HG03196 (cell line): ENCODE measurements at regions not wholly inside any gene's neighbourhood (a gene's known extent, or its start where the extent isn't known, plus 50 kb on each side); places are given as distances from the start of the nearest gene placed in this dataset.

ENCODE experiments used
- ATAC-seq: cut with Tn5 transposase; IDR thresholded peaks from one replicate; pipeline ENCODE4 v1.9.1; 2021; ENCODE audit not compliant: unreplicated experiment

GRCh38 chr7:155138204-155138603 lies 68.1 kb downstream of the HTR5A start:
- no peak for ATAC-seq

- no peak for ATAC-seq
These were observed 71.4 kb downstream of the HTR5A start for GRCh38 chr7:155141562-155141961.

DNA sequence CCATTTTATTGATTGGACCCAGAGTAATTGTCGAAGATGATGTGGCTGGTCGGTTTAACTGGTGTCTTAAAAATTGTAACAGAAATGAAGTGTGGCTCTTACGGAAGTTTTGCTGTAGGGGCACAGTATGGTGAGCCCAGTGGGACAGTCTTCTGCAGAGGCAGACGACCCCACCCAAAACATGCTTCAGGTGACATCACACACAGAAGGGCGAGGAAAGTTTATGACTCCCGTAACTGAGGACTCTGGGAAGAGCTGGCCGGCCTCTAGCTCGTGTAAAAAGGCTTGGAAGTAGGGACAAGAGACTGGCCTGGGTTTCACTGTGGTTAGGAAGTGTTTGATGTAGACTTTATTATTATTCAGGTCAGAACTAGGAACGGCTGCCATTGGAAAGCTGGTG lies 73.3 kb downstream of the HTR5A start:
- ATAC-seq = no peak

GRCh38 chr7:155144371-155144770 lies 74.2 kb downstream of the HTR5A start:
- no peak for ATAC-seq

GRCh38 chr7:155145477-155146255 lies 75.5 kb downstream of the HTR5A start:
- ATAC-seq = no peak

- ATAC-seq = no peak
These were observed 77.0 kb downstream of the HTR5A start for GRCh38 chr7:155147172-155147571.

- ATAC-seq = no peak
These were observed 77.5 kb downstream of the HTR5A start for GRCh38 chr7:155147624-155148023.

GRCh38 chr7:155153676-155154075 lies 83.6 kb downstream of the HTR5A start:
- ATAC-seq = no peak

DNA sequence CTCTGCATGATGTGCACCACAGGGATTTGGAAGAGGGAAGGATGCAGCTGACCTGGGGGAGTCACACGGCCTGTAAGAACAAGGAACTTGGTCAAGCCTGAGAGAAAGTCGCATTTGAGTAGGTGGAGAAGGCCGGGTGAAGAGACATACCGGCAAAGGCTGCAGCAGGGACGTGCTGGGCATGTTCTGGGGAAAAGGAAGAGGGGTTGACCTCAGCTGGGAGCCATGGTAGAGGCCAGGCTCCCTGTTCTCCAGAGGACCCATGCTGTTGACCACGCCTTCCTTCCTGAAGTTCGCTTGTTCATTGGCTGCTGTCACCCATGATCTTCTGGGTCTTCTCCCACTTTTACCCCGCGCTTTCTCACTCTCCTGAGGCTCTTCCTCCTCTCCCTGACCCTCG lies 84.5 kb downstream of the HTR5A start:
- ATAC-seq = no peak

GRCh38 chr7:155161690-155162089 lies 91.6 kb downstream of the HTR5A start:
- ATAC-seq = no peak

DNA sequence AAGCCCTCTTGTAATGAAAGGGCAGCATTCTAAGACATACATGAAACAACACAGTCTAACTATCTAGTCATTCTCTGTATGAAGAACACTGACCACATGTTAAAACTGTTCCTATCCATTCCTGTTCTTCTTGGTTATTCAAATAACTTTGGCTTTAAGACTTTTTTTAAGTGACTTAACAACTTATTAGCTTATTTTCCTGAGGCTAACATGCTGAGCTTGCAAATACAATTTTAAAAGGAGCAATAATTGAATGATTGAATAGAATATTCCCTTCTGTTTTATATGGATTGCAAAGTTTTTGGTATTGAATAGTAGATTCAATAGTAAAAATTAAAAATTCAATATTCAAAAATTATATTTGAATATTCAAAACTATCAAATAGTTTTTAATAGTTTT lies 92.3 kb downstream of the HTR5A start:
- ATAC-seq = no peak

GRCh38 chr7:155163696-155164095 lies 93.6 kb downstream of the HTR5A start:
- ATAC-seq = no peak

DNA sequence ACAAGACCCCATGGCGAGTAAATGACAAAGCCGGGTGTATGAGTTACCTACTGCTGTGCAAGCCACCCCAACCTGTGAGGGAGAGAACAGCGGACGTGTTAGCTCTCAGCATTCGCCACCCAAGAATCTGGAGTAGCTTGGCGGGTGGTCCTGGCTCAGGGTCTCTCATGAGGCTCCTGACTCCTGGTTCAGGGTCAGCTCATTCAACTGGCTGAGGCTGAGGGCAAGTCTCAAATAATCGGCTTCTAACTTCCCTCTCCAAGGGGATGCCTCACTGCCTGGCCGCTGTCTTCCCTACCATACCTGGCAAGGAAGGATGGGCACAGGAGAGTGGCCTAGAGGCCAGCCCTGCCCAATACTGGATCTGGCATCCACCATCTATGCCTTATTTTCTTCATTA lies 94.2 kb downstream of the HTR5A start:
- no peak for ATAC-seq

GRCh38 chr7:155166108-155166507 lies 96.0 kb downstream of the HTR5A start:
- no peak for ATAC-seq

DNA sequence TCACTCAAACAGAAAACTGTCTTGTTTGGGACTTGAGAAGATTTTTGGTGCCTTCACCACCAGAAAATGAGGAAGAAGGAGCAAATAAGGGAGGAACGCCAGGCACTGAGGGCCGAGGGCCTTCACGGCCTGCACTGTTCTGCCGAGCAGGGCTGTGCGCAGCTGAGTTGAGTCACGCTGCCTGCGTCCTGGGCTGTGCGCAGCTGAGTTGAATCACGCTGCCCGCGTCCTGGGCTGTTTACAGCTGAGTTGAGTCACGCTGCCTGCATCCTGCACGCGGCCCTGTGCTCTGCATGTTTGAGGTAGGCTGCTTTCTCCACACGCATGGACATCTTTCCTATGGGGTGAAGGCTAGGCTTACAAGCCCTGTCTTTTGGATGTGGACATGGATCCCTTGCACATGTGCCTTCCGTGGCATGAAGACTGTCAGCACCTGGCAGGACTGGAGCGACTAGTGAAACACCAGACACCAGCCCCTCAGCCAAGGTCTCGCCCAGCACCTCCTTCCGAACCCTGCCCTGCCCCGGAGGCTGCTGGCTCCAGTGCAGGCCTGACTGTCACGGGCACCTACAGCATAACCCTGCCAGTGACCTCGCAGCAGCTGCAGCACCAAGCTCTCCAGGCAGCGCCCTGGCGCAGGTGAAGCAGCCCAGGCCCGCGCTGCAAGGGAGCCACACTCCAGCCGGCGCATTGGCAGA lies 96.7 kb downstream of the HTR5A start:
- ATAC-seq = no peak

DNA sequence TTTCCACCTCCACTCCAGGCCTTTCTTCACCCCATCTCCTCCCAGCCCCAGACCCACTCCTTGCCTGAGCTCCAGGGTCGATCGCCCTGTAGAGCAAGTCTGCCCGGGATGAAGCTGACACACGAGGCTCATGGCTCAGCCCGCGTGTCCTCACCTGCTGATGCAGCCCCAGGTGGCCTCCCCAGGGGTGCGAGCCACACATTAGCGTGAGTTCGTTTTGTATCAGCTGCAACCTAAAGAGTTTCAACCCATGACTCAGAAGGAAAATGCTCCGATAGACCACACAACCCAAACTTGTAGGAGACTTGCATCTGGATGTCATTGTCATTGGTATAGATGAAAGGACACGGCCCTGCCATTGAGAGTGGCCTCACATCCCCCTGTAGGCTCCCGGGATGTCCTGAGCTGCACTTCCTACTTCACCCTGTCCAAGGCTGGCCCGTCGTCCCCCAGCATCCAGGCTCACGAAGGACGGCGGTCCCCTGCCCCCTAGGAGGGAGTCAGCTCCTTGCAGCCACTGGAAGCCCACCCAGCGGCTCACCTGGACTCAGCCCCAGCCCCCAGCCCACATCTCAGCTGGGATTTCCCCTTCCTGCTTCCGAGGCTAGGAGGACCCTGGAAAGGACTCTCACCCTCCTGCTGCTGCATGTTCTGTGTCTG lies 97.7 kb downstream of the HTR5A start:
- ATAC-seq = no peak

DNA sequence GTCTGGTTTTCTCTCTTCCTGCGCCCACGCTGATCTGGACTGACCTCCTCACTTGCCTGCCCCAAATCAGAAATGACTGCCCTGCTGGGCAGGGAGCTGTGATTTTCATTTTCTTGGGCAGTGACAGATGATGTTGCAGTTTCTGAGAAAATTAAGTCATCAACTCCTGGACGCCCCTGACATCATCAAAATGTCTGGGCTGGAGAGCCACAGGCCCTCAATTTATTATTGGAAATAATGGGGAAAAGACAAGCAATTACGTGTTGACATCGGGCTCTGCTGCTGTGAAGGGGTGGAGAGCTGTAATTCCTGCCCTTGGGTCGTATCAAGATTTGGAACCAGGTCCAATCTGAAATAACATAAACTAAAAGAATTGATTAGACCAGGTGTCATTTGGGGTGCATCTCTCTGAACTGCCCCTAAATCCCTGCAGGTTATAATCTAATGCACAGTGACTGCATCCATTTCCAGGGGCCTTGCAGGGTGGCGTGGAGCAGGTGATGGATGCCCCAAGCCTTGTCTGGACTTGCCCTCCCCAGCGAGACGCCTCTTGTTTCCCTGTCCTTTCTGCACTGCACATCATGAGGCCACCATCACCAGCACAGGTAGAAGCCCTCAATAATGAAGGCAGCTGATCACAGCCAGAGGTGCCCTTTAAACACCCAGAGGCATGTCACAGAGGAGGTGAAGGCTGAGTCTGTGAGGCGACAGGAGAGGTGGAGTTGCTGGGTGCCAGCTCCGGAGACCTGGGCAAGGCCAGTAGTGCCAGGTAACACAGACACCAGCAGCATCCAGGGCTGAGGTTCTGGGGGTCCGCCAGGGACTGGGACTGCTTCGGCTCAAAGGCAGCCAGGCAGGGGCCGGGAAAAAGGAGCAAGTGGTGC lies 98.7 kb downstream of the HTR5A start:
- no peak for ATAC-seq

DNA sequence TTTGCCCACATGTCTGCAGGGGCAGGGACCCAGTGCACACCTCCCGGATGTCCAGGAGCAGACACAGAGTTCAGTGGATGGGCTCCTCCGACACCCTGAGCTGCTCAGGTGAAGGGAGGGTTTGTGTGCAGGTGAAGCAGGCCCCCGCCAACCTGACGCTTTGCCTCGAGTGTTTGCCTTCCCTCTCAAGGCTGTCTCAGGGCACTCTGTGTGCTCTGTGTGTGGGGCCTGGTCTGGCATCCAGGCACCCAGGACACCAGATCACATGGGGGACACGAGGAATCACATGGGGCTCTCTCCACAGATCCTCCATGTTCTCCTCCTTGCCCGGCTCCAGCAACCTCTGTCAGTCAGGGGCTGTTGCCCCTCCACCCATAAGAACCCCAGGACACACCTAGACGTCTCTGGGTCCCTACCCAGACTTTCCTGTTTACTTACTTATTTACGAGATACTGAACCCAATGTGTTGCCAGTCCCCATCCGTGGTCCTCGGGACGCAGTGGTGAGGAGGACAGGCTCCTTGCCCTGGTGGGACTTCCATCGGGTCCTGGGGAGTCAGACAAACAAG lies 99.5 kb downstream of the HTR5A start:
- no peak for ATAC-seq

GRCh38 chr7:155170331-155170730 lies 100.2 kb downstream of the HTR5A start:
- ATAC-seq = no peak

GRCh38 chr7:155172141-155172540 lies 102.0 kb downstream of the HTR5A start:
- ATAC-seq = no peak

DNA sequence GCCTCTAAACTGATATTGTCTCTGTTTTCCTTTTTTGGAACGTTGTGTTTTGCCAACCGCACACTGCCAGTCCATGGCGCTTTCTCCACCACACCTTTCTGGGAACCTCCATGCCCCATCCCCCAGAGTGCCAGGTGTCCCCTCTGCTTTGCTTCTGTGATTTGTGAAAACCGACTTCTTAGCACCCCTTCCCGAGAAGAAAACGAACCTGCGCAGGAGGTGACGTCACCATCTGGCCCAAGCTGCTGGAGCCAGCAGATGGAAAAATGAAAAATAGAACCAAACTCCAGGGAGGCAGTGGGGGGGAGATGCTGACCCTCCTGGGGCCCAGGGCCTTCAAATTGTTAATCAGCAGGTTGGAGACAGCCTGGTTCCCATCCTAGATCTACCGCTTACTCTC lies 103.8 kb downstream of the HTR5A start:
- no peak for ATAC-seq
